Epithelial cell of proximal tubule (primary cell): ENCODE measurements at regions not wholly inside any gene's neighbourhood (a gene's known extent, or its start where the extent isn't known, plus 50 kb on each side); places are given as distances from the start of the nearest gene placed in this dataset.

ENCODE experiments used
- DNase-seq: peaks from one replicate; pipeline ENCODE4 v3.0.0-alpha.2; 2011; ENCODE audit warnings: low read depth
- H3K4me3 ChIP-seq: 2 replicates; pipeline ENCODE4 v1.5.1; 2011; ENCODE audit warnings: low read depth, mild to moderate bottlenecking, low read length
- CTCF ChIP-seq: conservative IDR thresholded peaks from 2 replicates; pipeline ENCODE4 v1.5.1; 2012; ENCODE audit warnings: low read depth, mild to moderate bottlenecking, low read length

GRCh38 chr21:35585155-35585554 is 475.2 kb downstream of the SETD4 start:
- no peak overlapping the region for H3K4me3 ChIP-seq
- no peak for TF ChIP-seq CTCF
- DNase-seq, result no peak

GRCh38 chr21:35583566-35584216 is 476.6 kb downstream of the SETD4 start:
- DNase-seq, result no peak
- no peak overlapping the region for H3K4me3 ChIP-seq
- no peak for TF ChIP-seq CTCF

DNA sequence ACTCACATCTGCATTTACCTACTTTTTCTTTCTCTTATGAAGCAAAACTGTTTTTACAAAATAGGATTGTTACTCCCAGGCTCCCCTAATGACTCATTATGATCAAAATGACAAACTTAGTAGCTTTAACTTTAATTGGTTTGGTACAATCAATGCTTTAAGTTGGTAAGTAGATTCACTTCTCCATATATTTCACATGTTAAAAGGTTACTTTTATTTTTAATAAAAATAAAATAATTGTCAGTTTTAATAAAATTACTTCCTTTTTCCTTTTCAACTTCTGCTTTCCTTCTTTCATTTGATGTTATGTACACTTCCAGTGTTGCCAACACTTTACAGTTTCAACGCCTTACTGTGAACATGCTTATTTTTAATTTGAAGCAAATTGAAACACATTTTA is 477.6 kb downstream of the SETD4 start:
- no peak for TF ChIP-seq CTCF

DNA sequence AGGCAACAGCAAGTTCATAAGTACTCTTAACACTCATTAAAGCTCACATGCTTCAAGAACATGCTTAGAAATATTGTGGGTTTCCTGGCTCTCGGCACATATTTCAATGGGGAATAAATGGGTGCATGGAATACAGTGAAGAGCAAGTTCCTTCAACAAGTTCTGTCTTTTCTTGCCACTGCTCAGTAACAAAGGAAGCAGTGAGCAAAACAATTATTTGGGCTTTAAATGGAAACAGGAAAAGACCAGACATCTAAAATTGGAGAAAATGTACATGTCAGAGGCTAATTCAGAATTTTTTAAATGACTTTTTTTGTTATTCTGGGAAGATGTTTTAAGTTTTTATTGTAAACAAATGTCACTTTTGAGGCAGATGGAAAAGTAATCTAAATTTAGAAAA is 478.7 kb downstream of the SETD4 start:
- TF ChIP-seq CTCF, result no peak
- H3K4me3 ChIP-seq, result no peak overlapping the region
- DNase-seq, result no peak

More for the DNA sequence above, 477.6 kb downstream of the SETD4 start:
- no peak overlapping the region for H3K4me3 ChIP-seq
- no peak for DNase-seq

GRCh38 chr21:35579520-35580293 is 480.6 kb downstream of the SETD4 start:
- no peak for DNase-seq
- no peak for TF ChIP-seq CTCF
- no peak overlapping the region for H3K4me3 ChIP-seq

- H3K4me3 ChIP-seq, result no peak overlapping the region
- no peak for DNase-seq
- no peak for TF ChIP-seq CTCF
Measured at GRCh38 chr21:35578831-35579471, 481.4 kb downstream of the SETD4 start.
